ENCODE measurements at regions not wholly inside any gene's neighbourhood (a gene's known extent, or its start where the extent isn't known, plus 50 kb on each side); places are given as distances from the start of the nearest gene placed in this dataset.
"Not testable (repeated sequence)": the region's sequence is repeated elsewhere in the genome, so short reads cannot be mapped to it uniquely, and the experiment has no call there.

- DNase-seq (ENCODE audit: low spot score) = no peak
Measured at GRCh38 chrX:106356580-106356979, 188.5 kb downstream of the PWWP3B start.

- DNase-seq (ENCODE audit: low spot score) = no peak
Measured at GRCh38 chrX:106363214-106363613, 195.1 kb downstream of the PWWP3B start.

DNA sequence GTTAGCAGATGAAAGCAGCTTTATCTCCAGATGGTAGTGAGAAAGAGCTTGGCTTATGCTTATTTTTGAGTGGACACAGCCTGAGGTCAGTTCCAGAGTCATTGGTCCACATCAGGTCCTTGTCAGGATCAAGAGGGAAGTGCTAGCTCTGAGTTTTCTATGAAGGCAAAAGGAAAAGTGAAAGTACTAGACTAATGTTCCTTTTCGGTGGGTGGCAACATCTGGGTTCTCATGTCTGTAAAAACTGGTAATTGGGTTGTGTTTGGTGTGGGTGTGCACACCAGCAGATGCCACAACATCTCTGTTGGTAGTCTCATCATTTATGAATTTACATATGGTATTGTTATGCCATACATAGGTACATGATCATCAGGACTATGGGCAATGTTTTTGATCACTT, 210.5 kb downstream of the PWWP3B start:
- DNase-seq (ENCODE audit: low spot score) = no peak

GRCh38 chrX:106391284-106391911, 220.4 kb upstream of the RADX start:
- no peak for DNase-seq (ENCODE audit: low spot score)

DNA sequence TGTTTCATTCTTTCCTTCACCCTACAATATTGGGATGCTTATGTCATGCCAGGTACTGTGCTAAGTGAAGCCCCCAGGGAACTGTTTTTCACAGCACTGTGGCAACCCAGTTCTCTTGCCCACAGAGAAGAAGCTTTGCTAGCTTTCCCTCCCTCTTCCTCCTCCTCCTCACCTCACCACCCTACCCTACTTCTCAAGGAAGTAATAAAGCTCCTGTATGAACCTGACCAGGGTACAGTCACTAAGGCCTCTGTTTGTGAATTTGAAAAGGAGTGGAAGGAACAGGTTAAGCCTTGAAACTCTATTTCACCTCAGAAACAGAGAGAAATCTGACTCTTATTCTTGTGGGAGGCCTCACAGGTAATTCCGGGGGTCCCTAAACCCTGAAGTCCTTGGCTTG, 219.4 kb upstream of the RADX start:
- DNase-seq (ENCODE audit: low spot score) = no peak

GRCh38 chrX:106397788-106398538, 213.8 kb upstream of the RADX start:
- peak; percentile 11 for DNase-seq (ENCODE audit: low spot score)

GRCh38 chrX:106401965-106402559, 209.7 kb upstream of the RADX start:
- no peak for DNase-seq (ENCODE audit: low spot score)

DNA sequence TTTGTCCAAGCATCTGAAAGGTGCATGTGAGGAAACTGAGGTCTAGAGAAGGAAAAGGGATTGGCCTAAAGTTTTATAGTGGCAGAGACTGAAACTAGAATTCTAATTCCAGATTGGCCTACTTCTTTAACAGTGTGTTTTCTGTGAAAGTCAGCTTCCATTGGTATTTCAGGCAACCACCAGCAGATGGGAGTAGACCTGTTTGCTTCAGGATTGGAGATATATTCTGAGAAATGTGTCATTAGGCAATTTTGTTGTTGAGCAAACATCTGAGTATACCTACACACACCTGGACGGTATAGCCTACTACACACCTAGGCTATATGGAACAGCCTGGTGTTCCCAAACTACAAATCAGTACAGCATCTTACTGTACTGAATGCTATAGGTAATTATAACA, 207.3 kb upstream of the RADX start:
- DNase-seq (ENCODE audit: low spot score) = peak; percentile 11

DNA sequence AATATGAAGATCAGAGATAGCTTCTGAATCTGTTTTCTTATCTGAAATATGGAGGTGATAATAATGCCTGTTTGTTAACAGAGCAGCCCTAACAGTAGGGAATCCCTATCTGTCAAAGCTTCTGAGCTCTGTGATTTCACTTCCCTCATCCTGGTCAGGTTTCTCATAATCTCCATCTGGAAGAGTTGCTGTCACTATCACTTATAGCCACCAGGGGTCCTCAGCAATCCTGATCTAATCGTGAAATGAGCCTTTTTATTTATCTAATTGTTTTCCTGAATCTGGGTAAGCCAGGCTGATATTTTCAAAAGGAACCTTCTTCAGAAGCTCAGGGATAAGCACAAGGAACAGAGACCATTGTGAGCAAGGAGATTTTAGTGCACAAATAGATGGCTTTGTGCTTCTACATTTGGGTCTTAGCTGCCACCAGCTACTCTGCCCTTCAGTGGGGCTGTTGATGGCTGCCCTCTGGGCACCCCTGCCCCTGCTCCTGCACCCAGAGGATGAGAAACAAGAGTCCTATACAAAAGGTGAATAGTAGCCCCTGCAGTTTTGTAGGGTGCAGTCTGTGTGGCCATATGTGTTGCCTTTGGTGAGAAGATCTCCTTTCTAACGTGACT, 196.4 kb upstream of the RADX start:
- DNase-seq (ENCODE audit: low spot score) = no peak

- no peak for DNase-seq (ENCODE audit: low spot score)
Measured at GRCh38 chrX:106436691-106437090, 175.1 kb upstream of the RADX start.

- peak; percentile 13 for DNase-seq (ENCODE audit: low spot score)
Measured at GRCh38 chrX:106437407-106437806, 174.4 kb upstream of the RADX start.

DNA sequence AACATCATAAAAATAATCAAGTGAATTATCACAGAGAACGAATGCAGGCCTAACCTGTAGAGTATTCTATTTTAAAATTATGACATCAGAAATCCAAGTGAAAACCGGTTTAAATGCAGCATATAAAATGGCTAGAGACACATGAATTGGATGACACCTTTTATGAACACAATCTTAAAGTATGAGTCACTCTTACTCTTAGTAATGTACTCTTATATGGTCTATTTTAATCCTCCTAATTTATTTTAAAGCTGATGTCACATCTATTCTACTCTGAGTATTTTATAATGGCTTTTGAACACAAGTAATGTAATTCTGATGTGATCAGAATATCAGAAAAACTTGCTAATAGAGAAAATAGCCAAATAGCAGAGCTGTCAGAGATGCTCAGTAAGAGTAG, 161.4 kb upstream of the RADX start:
- DNase-seq (ENCODE audit: low spot score) = no peak

DNA sequence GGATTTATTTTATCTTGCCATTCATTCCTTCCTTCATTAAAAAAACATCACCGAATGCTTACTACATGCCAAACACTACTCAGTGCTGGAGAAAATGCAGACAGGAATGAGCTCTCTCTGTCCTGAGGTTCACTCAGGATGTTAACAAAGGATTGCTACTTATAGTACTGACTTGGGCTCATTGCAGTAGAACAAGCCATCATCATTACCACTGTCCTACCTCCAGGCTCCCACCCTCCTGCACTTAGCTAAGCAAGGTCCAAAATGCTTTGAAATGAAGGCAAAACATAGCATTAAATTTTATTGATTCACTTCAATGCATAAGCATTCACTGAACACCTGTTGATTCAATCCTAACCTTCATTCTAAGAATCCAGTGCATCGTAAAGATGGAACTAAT, 159.8 kb upstream of the RADX start:
- DNase-seq (ENCODE audit: low spot score) = no peak

GRCh38 chrX:106454991-106455390, 156.8 kb upstream of the RADX start:
- no peak for DNase-seq (ENCODE audit: low spot score)

DNA sequence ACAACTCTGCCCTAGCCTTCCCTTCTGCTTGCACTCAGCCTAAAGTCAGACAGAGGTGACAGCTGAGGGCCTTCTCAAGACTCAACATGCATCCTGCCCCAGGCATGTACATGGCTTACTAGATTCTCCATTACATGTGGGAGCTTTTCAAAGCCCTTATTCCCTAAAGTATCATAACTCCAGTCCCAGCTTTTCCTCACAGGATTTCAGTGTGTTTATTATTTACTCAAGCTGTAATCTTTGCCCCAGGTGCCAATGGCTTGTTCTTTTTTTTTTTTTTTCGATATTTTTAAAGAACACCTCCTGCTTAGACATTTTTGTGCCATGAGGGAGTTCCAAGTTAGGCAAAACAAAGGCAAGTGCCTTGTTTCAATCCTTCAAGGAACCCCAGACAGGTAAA, 154.0 kb upstream of the RADX start:
- DNase-seq (ENCODE audit: low spot score) = no peak

- DNase-seq (ENCODE audit: low spot score) = no peak
Measured at GRCh38 chrX:106467422-106467821, 144.4 kb upstream of the RADX start.

- no peak for DNase-seq (ENCODE audit: low spot score)
Measured at GRCh38 chrX:106467943-106468342, 143.8 kb upstream of the RADX start.

GRCh38 chrX:106468433-106468832, 143.3 kb upstream of the RADX start:
- no peak for DNase-seq (ENCODE audit: low spot score)

DNA sequence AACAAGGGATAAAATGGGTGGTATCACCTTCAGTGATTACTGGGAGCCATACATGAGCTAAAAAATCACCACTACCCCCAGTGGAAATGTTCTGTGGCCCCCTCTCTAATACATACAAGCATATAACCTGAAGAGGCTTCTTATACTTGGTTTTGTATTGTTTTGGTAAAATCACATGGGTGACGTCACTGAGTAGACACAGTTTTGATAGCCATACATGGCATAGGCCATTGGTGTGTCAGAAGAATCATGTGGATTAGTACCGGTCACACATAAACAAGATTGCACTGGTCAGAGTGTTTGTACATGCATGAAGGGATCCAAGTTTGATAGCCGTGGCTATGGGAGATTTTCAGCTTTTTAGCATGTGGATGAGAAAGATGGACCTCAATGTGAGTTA, 131.9 kb upstream of the RADX start:
- no peak for DNase-seq (ENCODE audit: low spot score)

GRCh38 chrX:106481341-106481740, 130.4 kb upstream of the RADX start:
- DNase-seq (ENCODE audit: low spot score) = peak; percentile 20

- no peak for DNase-seq (ENCODE audit: low spot score)
Measured at GRCh38 chrX:106484233-106484632, 127.5 kb upstream of the RADX start.

DNA sequence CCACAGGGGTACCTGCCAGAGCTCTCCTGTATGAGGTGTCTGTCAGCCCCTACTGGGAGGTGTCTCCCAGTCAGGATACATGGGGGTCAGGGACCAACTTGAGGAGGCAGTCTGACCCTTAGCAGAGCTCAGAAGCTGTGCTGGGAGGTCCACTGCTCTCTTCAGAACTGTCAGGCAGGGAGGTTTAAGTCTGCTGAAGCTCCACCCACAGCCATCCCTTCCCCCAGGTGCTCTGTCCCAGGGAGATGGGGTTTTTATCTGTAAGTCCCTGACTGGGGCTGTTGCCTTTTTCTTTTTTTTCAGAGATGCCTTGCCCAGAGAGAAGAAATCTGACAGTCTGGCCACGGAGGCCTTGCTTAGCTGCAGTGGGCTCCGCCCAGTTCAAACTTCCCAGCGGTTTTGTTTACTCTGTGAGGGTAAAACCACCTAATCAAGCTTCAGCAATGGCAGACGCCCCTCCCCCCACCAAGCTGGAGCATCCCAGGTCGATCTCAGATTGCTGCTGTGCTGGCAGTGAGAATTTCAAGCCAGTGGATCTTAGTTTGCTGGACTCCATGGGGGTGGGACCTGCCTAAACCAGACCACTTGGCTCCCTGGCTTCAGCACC, 118.5 kb upstream of the RADX start:
- DNase-seq (ENCODE audit: low spot score) = not testable (repeated sequence)

GRCh38 chrX:106499473-106499872, 112.3 kb upstream of the RADX start:
- DNase-seq (ENCODE audit: low spot score) = no peak

Data from COLO829 (cell line).